Activated CD8-positive, alpha-beta memory T cell treated with anti-CD3 and anti-CD28 coated beads for 48 hours (primary cell): ENCODE measurements at regions not wholly inside any gene's neighbourhood (a gene's known extent, or its start where the extent isn't known, plus 50 kb on each side); places are given as distances from the start of the nearest gene placed in this dataset.
"Not testable (repeated sequence)": the region's sequence is repeated elsewhere in the genome, so short reads cannot be mapped to it uniquely, and the experiment has no call there.

Experiments used
- DNase-seq, 3 experiments: peaks; one replicate each; pipeline ENCODE4 v3.0.0-alpha.2; 2020; ENCODE audit warnings: low read depth in 2 of 3, low spot score in 2 of 3

GRCh38 chr6:28794175-28795002 lies 129.4 kb downstream of the TRIM27 start:
- no peak for DNase-seq

- not testable (repeated sequence) for DNase-seq
These were observed 123.1 kb downstream of the TRIM27 start for GRCh38 chr6:28800647-28801046.

GRCh38 chr6:28802417-28803336 lies 121.1 kb downstream of the TRIM27 start:
- no peak for DNase-seq

- no peak for DNase-seq
These were observed 120.5 kb downstream of the TRIM27 start for GRCh38 chr6:28803337-28803709.

GRCh38 chr6:28807682-28808280 lies 116.0 kb downstream of the TRIM27 start:
- DNase-seq = peak in 1 of 3 experiments; percentile 52

GRCh38 chr6:28808383-28808782 lies 115.4 kb downstream of the TRIM27 start:
- DNase-seq = no peak

- no peak for DNase-seq
These were observed 113.7 kb downstream of the TRIM27 start for GRCh38 chr6:28809947-28810658.

GRCh38 chr6:28810659-28811053 lies 113.1 kb downstream of the TRIM27 start:
- no peak for DNase-seq

- DNase-seq = no peak
These were observed 111.9 kb downstream of the TRIM27 start for GRCh38 chr6:28811873-28812272.

GRCh38 chr6:28812778-28813569 lies 110.8 kb downstream of the TRIM27 start:
- no peak for DNase-seq

GRCh38 chr6:28814032-28814976 lies 109.5 kb downstream of the TRIM27 start:
- no peak for DNase-seq

- no peak for DNase-seq
These were observed 107.4 kb downstream of the TRIM27 start for GRCh38 chr6:28816339-28816908.

GRCh38 chr6:28816909-28817807 lies 106.6 kb downstream of the TRIM27 start:
- peak in 1 of 3 experiments; percentile 39 for DNase-seq

GRCh38 chr6:28817808-28818145 lies 106.0 kb downstream of the TRIM27 start:
- no peak for DNase-seq

GRCh38 chr6:28824793-28825731 lies 98.7 kb downstream of the TRIM27 start:
- DNase-seq = no peak

GRCh38 chr6:28825732-28826293 lies 98.0 kb downstream of the TRIM27 start:
- DNase-seq = no peak
